ENCODE measurements at regions not wholly inside any gene's neighbourhood (a gene's known extent, or its start where the extent isn't known, plus 50 kb on each side); places are given as distances from the start of the nearest gene placed in this dataset.

GRCh38 chr20:39347626-39348025, 385.5 kb downstream of the DHX35 start:
- CTCF ChIA-PET, result no interaction called here

GRCh38 chr20:39342463-39342862, 380.3 kb downstream of the DHX35 start:
- TF ChIP-seq CTCF (IDR thresholded peaks at IDR 0.05; ENCODE audit: insufficient read depth, low read length, missing control alignments), result no peak
- no peak overlapping the region for H3K4me3 ChIP-seq (ENCODE audit: low read depth, low read length)
- no peak for DNase-seq (ENCODE audit: low read depth, low spot score)
- POLR2A ChIA-PET, result no interaction called here
- CTCF ChIA-PET, result no interaction called here

More at GRCh38 chr20:39347626-39348025, 385.5 kb downstream of the DHX35 start:
- TF ChIP-seq CTCF (IDR thresholded peaks at IDR 0.05; ENCODE audit: insufficient read depth, low read length, missing control alignments), result no peak
- DNase-seq (ENCODE audit: low read depth, low spot score), result no peak
- POLR2A ChIA-PET, result no interaction called here
- H3K4me3 ChIP-seq (ENCODE audit: low read depth, low read length), result no peak overlapping the region

- CTCF ChIA-PET, result no interaction called here
Observed at GRCh38 chr20:39338469-39339376, 376.6 kb downstream of the DHX35 start.

GRCh38 chr20:39333211-39333610, 371.1 kb downstream of the DHX35 start:
- CTCF ChIA-PET, result no interaction called here
- H3K4me3 ChIP-seq (ENCODE audit: low read depth, low read length), result no peak overlapping the region
- DNase-seq (ENCODE audit: low read depth, low spot score), result no peak
- TF ChIP-seq CTCF (IDR thresholded peaks at IDR 0.05; ENCODE audit: insufficient read depth, low read length, missing control alignments), result no peak
- POLR2A ChIA-PET, result no interaction called here

More at GRCh38 chr20:39338469-39339376, 376.6 kb downstream of the DHX35 start:
- no peak for TF ChIP-seq CTCF (IDR thresholded peaks at IDR 0.05; ENCODE audit: insufficient read depth, low read length, missing control alignments)
- no peak for DNase-seq (ENCODE audit: low read depth, low spot score)
- no peak overlapping the region for H3K4me3 ChIP-seq (ENCODE audit: low read depth, low read length)
- POLR2A ChIA-PET, result no interaction called here

GRCh38 chr20:39328347-39328746, 366.2 kb downstream of the DHX35 start:
- ChIA-PET POLR2A (no interaction called here), CTCF (no interaction called here)
- no peak for TF ChIP-seq CTCF (IDR thresholded peaks at IDR 0.05; ENCODE audit: insufficient read depth, low read length, missing control alignments)

GRCh38 chr20:39326050-39326449, 363.9 kb downstream of the DHX35 start:
- no peak for TF ChIP-seq CTCF (IDR thresholded peaks at IDR 0.05; ENCODE audit: insufficient read depth, low read length, missing control alignments)
- DNase-seq (ENCODE audit: low read depth, low spot score), result no peak
- no peak overlapping the region for H3K4me3 ChIP-seq (ENCODE audit: low read depth, low read length)
- CTCF ChIA-PET, result no interaction called here
- POLR2A ChIA-PET, result no interaction called here

More at GRCh38 chr20:39328347-39328746, 366.2 kb downstream of the DHX35 start:
- H3K4me3 ChIP-seq (ENCODE audit: low read depth, low read length), result no peak overlapping the region
- no peak for DNase-seq (ENCODE audit: low read depth, low spot score)

Data from AG04449 (cell line).